HEK293T (cell line): ENCODE measurements at regions not wholly inside any gene's neighbourhood (a gene's known extent, or its start where the extent isn't known, plus 50 kb on each side); places are given as distances from the start of the nearest gene placed in this dataset.

Source experiments
- ARNT ChIP-seq: fragments of 450-650 bp; IDR thresholded peaks from 2 replicates; pipeline ENCODE4 v1.6.1; 2017; ENCODE audit warnings: mild to moderate bottlenecking
- BHLHE40 ChIP-seq: fragments of 450-650 bp; IDR thresholded peaks from 2 replicates; pipeline ENCODE4 v1.6.1; 2016; ENCODE audit warnings: mild to moderate bottlenecking, moderate library complexity, borderline replicate concordance
- ELF4 ChIP-seq: fragments of 450-650 bp; IDR thresholded peaks from 2 replicates; pipeline ENCODE4 v1.6.1; 2017; ENCODE audit warnings: antibody characterized with exemption
- FOXA1 ChIP-seq: fragments of 450-650 bp; IDR thresholded peaks from 2 replicates; pipeline ENCODE4 v1.6.1; 2016; ENCODE audit warnings: mild to moderate bottlenecking
- NFRKB ChIP-seq: fragments of 450-650 bp; IDR thresholded peaks from 2 replicates; pipeline ENCODE4 v1.6.1; 2016; ENCODE audit warnings: mild to moderate bottlenecking, moderate library complexity
- SP1 ChIP-seq: fragments of 450-650 bp; IDR thresholded peaks from 2 replicates; pipeline ENCODE4 v1.6.1; 2017
- SUZ12 ChIP-seq: fragments of 450-650 bp; IDR thresholded peaks from 2 replicates; pipeline ENCODE4 v1.6.1; 2016; ENCODE audit warnings: mild to moderate bottlenecking
- TARDBP ChIP-seq: fragments of 450-650 bp; IDR thresholded peaks from 2 replicates; pipeline ENCODE4 v1.6.1; 2016
- TF ChIP-seq, protein P1 (sequence below): fragments of 450-650 bp; IDR thresholded peaks from 2 replicates; pipeline ENCODE4 v1.6.1; 2016

DNA sequence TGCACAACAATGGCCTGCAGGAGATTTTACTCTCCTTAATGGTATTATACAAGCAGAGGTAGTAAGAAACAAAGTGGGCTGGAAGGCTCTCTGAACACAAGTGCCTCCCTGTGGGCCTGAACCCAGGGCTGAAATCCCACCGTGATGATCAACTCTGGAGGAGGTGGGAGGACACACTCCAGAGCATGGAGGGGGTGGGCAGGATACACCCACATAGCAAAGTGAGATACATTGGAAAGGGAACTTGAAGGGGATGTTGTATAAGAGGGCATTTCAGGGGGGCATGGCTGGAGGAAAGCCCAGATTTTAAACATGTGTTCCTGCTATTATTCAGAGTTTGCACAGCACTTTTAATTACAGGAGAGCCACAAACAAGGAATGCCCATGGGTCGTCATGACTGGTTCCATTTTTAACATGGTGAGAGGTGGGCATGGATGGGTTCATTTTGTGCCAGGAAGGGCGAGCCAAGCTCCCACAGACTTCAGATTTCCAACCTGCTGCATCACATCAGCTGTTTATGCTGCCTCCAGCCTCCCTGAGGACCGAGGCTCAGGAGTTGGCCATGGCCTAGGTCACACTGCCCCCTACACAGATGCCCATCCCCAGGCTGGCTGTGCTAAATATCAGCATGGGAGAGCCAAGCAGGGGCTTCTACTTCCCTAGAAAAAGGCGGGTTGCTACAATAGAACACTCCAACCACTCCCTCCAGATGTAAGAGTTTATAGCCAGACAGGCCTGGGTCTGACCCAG, 416.2 kb upstream of the ID2 start:
- no peak for TF ChIP-seq ELF4
- no peak for TF ChIP-seq ARNT
- no peak for TF ChIP-seq SUZ12
- TF ChIP-seq, protein P1, sequence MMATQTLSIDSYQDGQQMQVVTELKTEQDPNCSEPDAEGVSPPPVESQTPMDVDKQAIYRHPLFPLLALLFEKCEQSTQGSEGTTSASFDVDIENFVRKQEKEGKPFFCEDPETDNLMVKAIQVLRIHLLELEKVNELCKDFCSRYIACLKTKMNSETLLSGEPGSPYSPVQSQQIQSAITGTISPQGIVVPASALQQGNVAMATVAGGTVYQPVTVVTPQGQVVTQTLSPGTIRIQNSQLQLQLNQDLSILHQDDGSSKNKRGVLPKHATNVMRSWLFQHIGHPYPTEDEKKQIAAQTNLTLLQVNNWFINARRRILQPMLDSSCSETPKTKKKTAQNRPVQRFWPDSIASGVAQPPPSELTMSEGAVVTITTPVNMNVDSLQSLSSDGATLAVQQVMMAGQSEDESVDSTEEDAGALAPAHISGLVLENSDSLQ: no peak
- TF ChIP-seq NFRKB: no peak
- no peak for TF ChIP-seq FOXA1
- no peak for TF ChIP-seq SP1
- no peak for TF ChIP-seq TARDBP
- TF ChIP-seq BHLHE40: no peak
